ENCODE measurements at regions not wholly inside any gene's neighbourhood (a gene's known extent, or its start where the extent isn't known, plus 50 kb on each side); places are given as distances from the start of the nearest gene placed in this dataset.
A peak's percentile ranks its signal among the peaks of the same experiment; 100 is the strongest.

DNA sequence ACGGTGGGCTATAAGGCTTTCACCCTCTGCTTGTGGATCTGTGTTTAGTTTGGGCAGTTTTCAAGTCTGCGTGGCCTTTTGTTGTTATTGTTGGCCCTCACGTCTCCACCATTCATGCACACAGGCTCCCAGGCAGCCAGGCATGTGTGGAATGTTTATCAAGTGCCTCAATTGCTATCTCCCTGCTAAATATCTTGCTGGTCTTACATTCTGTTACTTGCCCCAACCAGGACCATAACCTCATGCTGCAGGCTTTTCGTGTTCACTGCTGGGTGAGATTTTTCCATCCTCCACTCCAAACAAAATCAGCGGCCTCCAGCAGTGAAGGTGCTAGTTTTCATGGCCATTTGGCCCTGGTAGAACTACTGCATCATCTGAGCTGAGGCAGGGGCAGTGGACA, 63.0 kb upstream of the DSC1 start:
- TF ChIP-seq, protein P1, sequence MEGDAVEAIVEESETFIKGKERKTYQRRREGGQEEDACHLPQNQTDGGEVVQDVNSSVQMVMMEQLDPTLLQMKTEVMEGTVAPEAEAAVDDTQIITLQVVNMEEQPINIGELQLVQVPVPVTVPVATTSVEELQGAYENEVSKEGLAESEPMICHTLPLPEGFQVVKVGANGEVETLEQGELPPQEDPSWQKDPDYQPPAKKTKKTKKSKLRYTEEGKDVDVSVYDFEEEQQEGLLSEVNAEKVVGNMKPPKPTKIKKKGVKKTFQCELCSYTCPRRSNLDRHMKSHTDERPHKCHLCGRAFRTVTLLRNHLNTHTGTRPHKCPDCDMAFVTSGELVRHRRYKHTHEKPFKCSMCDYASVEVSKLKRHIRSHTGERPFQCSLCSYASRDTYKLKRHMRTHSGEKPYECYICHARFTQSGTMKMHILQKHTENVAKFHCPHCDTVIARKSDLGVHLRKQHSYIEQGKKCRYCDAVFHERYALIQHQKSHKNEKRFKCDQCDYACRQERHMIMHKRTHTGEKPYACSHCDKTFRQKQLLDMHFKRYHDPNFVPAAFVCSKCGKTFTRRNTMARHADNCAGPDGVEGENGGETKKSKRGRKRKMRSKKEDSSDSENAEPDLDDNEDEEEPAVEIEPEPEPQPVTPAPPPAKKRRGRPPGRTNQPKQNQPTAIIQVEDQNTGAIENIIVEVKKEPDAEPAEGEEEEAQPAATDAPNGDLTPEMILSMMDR (IDR thresholded peaks at IDR 0.05): no peak
- Mint-ChIP-seq H3K36me3 (ENCODE audit: unreplicated experiment) (peaks cover 5% of the 10 kb centered on the region), H3K9me3 (ENCODE audit: unreplicated experiment) (peaks cover 19% of the 10 kb centered on the region), H3K27me3 (ENCODE audit: unreplicated experiment) (no peaks in the 10 kb centered on the region), H3K27ac (ENCODE audit: unreplicated experiment) (peak overlapping the region; percentile 71), H3K4me3 (ENCODE audit: unreplicated experiment) (peak overlapping the region; percentile 2), H3K4me1 (ENCODE audit: unreplicated experiment) (peaks cover 41% of the 10 kb centered on the region)
- DNase-seq (ENCODE audit: extremely low spot score, unreplicated experiment): no peak

- H3K27ac Mint-ChIP-seq (ENCODE audit: unreplicated experiment): peak overlapping the region; percentile 60
- peaks cover 9% of the 10 kb centered on the region for H3K9me3 Mint-ChIP-seq (ENCODE audit: unreplicated experiment)
- no peak for DNase-seq (ENCODE audit: extremely low spot score, unreplicated experiment)
- TF ChIP-seq, protein P1 (IDR thresholded peaks at IDR 0.05): no peak
- peaks cover 46% of the 10 kb centered on the region for H3K4me1 Mint-ChIP-seq (ENCODE audit: unreplicated experiment)
- no peaks in the 10 kb centered on the region for H3K27me3 Mint-ChIP-seq (ENCODE audit: unreplicated experiment)
- H3K36me3 Mint-ChIP-seq (ENCODE audit: unreplicated experiment): peaks cover 2% of the 10 kb centered on the region
- no peak overlapping the region for H3K4me3 Mint-ChIP-seq (ENCODE audit: unreplicated experiment)
Observed at GRCh38 chr18:31227497-31228229, 65.0 kb upstream of the DSC1 start.

DNA sequence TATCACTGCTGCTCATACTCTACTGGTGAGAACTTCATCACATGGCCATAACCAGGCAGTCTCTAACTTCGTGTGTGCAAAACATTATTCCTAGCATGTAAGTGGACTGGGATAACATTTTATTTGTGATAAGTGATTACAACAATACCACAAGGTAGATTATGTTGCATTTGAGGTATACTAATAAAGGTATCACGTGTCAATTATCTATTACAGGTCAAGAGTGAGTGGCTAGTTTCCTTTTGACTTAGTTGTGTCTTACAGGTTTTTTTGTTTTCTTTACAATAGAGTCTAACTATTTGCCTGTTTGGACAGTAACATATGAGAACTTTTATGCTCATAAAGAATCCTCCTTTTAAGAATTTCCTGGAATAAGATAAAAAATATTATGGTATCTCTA, 67.2 kb upstream of the DSC1 start:
- H3K36me3 Mint-ChIP-seq (ENCODE audit: unreplicated experiment): peaks cover 2% of the 10 kb centered on the region
- H3K9me3 Mint-ChIP-seq (ENCODE audit: unreplicated experiment): peaks cover 5% of the 10 kb centered on the region
- DNase-seq (ENCODE audit: extremely low spot score, unreplicated experiment): no peak
- TF ChIP-seq, protein P1 (IDR thresholded peaks at IDR 0.05): no peak
- H3K4me3 Mint-ChIP-seq (ENCODE audit: unreplicated experiment): no peak overlapping the region
- peaks cover 55% of the 10 kb centered on the region for H3K4me1 Mint-ChIP-seq (ENCODE audit: unreplicated experiment)
- H3K27ac Mint-ChIP-seq (ENCODE audit: unreplicated experiment): no peak overlapping the region
- no peaks in the 10 kb centered on the region for H3K27me3 Mint-ChIP-seq (ENCODE audit: unreplicated experiment)

DNA sequence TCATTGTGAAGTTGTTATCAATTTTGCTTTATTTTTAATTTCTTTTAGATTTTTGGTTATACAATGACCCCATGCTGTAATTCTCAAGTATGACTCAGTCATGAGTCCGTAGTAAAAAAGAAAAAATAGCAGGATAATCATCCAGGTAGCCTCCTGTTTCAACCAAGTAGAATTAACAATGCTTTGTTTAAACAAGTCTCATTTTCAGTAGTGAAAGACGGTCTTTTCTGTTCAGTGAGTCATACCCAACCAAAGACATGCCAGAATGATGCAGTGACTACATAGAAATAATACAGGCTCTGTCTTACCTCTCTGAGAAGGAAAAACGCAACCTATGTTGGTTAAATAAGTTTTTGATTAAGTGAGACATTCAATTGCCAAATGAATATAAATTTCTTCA, 67.8 kb upstream of the DSC1 start:
- no peak overlapping the region for H3K27ac Mint-ChIP-seq (ENCODE audit: unreplicated experiment)
- H3K36me3 Mint-ChIP-seq (ENCODE audit: unreplicated experiment): peaks cover 2% of the 10 kb centered on the region
- H3K4me3 Mint-ChIP-seq (ENCODE audit: unreplicated experiment): no peak overlapping the region
- H3K4me1 Mint-ChIP-seq (ENCODE audit: unreplicated experiment): peaks cover 48% of the 10 kb centered on the region
- no peaks in the 10 kb centered on the region for H3K27me3 Mint-ChIP-seq (ENCODE audit: unreplicated experiment)
- no peak for DNase-seq (ENCODE audit: extremely low spot score, unreplicated experiment)
- TF ChIP-seq, protein P1 (IDR thresholded peaks at IDR 0.05): no peak
- H3K9me3 Mint-ChIP-seq (ENCODE audit: unreplicated experiment): peaks cover 5% of the 10 kb centered on the region

DNA sequence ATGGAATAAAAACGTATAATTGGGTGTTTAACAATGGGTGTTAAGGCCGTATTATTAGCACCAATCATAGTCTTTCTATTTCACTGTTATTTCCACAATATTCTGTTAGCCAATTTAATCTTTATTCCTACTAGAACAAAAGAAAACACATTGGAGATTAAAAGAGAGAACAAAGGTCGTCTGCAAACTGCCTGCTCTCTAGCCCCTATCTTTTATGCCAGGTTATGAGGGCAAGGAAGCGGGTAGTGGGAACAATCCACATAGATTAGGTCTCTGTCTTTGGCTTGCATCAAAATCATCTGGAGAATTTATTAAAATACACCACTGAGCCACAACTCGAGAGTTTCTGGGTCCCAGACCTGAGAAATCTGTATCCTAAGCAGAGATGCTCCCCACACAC, 69.4 kb upstream of the DSC1 start:
- Mint-ChIP-seq H3K27ac (ENCODE audit: unreplicated experiment) (no peak overlapping the region), H3K27me3 (ENCODE audit: unreplicated experiment) (no peaks in the 10 kb centered on the region), H3K4me1 (ENCODE audit: unreplicated experiment) (peaks cover 36% of the 10 kb centered on the region), H3K36me3 (ENCODE audit: unreplicated experiment) (peaks cover 2% of the 10 kb centered on the region), H3K9me3 (ENCODE audit: unreplicated experiment) (peaks cover 5% of the 10 kb centered on the region), H3K4me3 (ENCODE audit: unreplicated experiment) (no peak overlapping the region)
- no peak for DNase-seq (ENCODE audit: extremely low spot score, unreplicated experiment)
- TF ChIP-seq, protein P1 (IDR thresholded peaks at IDR 0.05): no peak
